GM06990 (cell line): ENCODE measurements at regions not wholly inside any gene's neighbourhood (a gene's known extent, or its start where the extent isn't known, plus 50 kb on each side); places are given as distances from the start of the nearest gene placed in this dataset.

Experiments used
- DNase-seq: peaks from one replicate; pipeline ENCODE4 v3.0.0-alpha.2; 2011; ENCODE audit not compliant: insufficient read length; ENCODE audit errors: extremely low read depth
- H3K27me3 ChIP-seq: replicated peaks from 2 replicates; pipeline ENCODE4 v1.6.0; 2011; ENCODE audit warnings: low read length; ENCODE audit not compliant: control insufficient read depth, insufficient read depth
- H3K36me3 ChIP-seq: 2 replicates; pipeline ENCODE4 v1.5.1; 2011; ENCODE audit warnings: low read length; ENCODE audit not compliant: control insufficient read depth, insufficient read depth
- H3K4me3 ChIP-seq: replicated peaks from 2 replicates; pipeline ENCODE4 v1.5.1; 2011; ENCODE audit warnings: low read depth, mild to moderate bottlenecking, control low read depth, low read length
- TF ChIP-seq, protein P1 (sequence below): IDR thresholded peaks from 2 replicates; pipeline ENCODE4 v1.5.1; 2011; ENCODE audit warnings: low read length, control low read depth, mild to moderate bottlenecking, inconsistent platforms; ENCODE audit not compliant: insufficient read depth, poor library complexity, severe bottlenecking

DNA sequence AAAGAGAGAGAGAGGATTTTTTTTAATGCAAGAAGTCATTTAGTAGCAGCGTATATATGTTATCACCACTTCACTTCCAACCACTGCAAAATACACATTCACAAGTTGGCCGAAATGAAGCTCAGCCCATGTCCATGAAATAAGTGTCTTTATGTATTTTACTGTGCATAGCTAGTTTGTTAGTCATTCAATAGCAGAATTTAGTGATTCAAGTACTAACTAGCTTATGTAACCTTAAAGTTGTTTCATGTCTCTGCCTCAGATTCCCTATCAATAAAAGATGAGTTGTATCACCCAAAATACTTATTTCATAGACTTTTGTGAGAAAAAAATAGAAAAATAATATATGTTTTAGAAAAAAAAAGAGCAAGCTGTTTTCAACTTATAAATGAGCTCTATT lies 153.7 kb upstream of the PRDM1 start:
- no peaks in the 10 kb centered on the region for H3K36me3 ChIP-seq
- TF ChIP-seq, protein P1, sequence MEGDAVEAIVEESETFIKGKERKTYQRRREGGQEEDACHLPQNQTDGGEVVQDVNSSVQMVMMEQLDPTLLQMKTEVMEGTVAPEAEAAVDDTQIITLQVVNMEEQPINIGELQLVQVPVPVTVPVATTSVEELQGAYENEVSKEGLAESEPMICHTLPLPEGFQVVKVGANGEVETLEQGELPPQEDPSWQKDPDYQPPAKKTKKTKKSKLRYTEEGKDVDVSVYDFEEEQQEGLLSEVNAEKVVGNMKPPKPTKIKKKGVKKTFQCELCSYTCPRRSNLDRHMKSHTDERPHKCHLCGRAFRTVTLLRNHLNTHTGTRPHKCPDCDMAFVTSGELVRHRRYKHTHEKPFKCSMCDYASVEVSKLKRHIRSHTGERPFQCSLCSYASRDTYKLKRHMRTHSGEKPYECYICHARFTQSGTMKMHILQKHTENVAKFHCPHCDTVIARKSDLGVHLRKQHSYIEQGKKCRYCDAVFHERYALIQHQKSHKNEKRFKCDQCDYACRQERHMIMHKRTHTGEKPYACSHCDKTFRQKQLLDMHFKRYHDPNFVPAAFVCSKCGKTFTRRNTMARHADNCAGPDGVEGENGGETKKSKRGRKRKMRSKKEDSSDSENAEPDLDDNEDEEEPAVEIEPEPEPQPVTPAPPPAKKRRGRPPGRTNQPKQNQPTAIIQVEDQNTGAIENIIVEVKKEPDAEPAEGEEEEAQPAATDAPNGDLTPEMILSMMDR = no peak
- no peaks in the 10 kb centered on the region; the same call in 1 of the 2 replicates for H3K27me3 ChIP-seq
- no peak overlapping the region for H3K4me3 ChIP-seq
- DNase-seq = no peak

DNA sequence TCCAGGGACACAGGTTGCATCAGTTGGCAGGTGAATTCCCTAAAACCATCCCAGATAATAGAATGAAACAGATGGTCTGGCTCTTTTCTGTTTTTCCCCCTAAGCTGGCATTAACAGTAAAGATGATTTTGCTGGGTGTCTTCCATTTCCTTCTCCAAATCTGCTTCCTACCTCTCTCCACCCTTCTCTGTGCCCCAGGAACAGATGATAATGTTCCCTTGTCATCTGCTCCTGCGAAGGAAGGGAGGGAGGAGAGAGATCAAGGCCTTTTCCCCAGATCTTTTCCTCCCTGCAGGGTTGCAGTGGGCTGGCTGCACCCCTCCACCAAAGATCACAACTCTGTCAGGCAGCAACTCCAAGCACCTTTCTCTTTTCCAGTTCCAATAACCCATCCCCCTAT lies 156.5 kb upstream of the PRDM1 start:
- DNase-seq = no peak
- no peaks in the 10 kb centered on the region for H3K36me3 ChIP-seq
- H3K27me3 ChIP-seq = no peaks in the 10 kb centered on the region
- H3K4me3 ChIP-seq = no peak overlapping the region
- TF ChIP-seq, protein P1 = no peak

DNA sequence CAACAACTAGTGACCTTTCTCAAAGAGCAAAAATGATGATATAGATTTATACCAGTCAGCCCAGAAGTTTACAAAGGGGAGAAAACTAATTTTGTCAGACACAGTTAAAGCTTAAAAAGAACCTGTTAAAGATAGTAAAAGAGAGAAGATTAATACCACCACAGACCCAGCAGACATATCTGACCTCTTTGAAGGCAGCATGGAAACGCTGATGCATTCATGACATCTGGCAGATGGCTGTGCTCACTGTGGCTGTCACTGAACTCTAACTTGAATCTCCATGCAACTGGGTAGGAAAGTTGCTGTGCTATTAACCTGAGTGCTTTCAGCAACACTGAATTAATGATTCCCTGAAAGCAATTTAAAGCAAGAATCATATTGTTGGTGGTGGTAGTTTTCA lies 159.8 kb upstream of the PRDM1 start:
- no peaks in the 10 kb centered on the region for H3K27me3 ChIP-seq
- no peak overlapping the region for H3K4me3 ChIP-seq
- TF ChIP-seq, protein P1 = no peak
- no peaks in the 10 kb centered on the region for H3K36me3 ChIP-seq
- DNase-seq = no peak

DNA sequence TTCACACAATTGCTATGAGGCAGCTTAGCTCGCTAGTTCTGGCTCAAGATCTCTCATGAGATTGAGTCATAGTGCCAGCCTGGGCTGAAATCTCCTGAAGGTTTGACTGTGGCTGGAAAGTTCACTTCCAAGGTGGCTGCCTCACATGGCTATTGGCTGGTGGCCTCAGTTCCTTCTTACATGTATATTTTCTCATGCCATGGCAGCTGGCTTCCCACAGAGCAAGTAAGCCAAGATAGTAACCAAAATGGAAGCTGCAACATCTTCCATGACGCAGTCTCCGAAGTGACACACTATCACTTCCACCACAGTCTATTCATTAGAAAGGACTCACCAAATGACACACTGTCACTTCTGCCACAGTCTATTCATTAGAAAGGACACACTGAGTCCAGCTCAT lies 160.4 kb upstream of the PRDM1 start:
- no peak for DNase-seq
- TF ChIP-seq, protein P1 = no peak
- Histone ChIP-seq H3K27me3 (no peaks in the 10 kb centered on the region), H3K4me3 (no peak overlapping the region), H3K36me3 (no peaks in the 10 kb centered on the region)

DNA sequence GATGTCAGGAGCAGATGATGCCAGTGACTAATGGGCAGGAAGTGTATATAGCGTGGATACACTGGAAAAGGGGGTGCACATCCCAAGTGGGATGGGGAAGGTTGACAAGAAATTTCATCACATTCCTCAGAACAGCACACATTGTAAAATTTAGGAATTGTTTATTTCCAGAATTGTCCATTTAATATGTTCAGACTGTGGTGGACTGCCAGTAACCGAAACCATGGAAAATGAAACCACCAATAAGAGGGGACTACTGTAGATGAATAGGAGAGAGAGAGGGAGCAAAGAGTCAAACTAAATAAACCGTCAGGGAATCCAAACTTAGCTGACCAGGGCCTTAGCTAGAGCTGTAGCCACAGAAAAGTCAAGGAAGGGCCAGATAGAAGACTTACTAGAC lies 164.4 kb upstream of the PRDM1 start:
- TF ChIP-seq, protein P1 = no peak
- H3K27me3 ChIP-seq = no peaks in the 10 kb centered on the region

DNA sequence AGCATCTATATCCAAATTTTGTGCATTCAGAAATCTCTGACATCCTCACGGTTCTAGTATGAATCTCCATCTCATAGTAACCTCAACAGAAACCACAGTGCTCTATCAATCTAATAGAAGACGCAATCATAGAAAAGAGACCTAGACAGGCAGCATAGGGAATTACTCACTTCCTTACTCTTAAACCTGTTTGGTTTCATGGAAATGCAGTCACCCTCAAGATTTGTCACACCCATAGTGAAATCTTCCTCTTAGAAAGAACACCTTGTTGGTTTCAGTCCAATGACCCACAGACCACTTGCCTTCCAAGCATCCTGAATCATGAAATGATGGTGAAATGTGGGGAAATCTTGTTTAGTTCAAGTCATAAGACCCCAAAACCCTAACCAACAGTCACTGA lies 166.1 kb upstream of the PRDM1 start:
- no peak for DNase-seq
- H3K4me3 ChIP-seq = no peak overlapping the region
- H3K27me3 ChIP-seq = no peaks in the 10 kb centered on the region
- H3K36me3 ChIP-seq = no peaks in the 10 kb centered on the region
- TF ChIP-seq, protein P1 = no peak

More for the DNA sequence above, 164.4 kb upstream of the PRDM1 start:
- Histone ChIP-seq H3K4me3 (no peak overlapping the region), H3K36me3 (no peaks in the 10 kb centered on the region)
- no peak for DNase-seq
